ENCODE measurements at regions not wholly inside any gene's neighbourhood (a gene's known extent, or its start where the extent isn't known, plus 50 kb on each side); places are given as distances from the start of the nearest gene placed in this dataset.

- Histone ChIP-seq H3K79me2 (ENCODE audit: insufficient read depth, low read length) (no peaks in the 10 kb centered on the region), H3K27ac (ENCODE audit: insufficient read length, low read depth, low read length) (no peak overlapping the region), H3K14ac (ENCODE audit: insufficient read depth, low read length) (no peak overlapping the region), H3K4ac (ENCODE audit: low read depth, low read length) (no peak overlapping the region), H4K20me1 (ENCODE audit: control insufficient read depth, insufficient read depth, insufficient read length) (no peaks in the 10 kb centered on the region), H2BK12ac (ENCODE audit: insufficient read length, low read depth, low read length) (no peak overlapping the region), H3K23me2 (ENCODE audit: insufficient read length, low read depth, low read length, poor library complexity, severe bottlenecking) (no peaks in the 10 kb centered on the region), H4K5ac (ENCODE audit: insufficient read length, low read depth, low read length) (no peak overlapping the region), H3K56ac (ENCODE audit: insufficient read length, low read depth, low read length) (no peak overlapping the region), H3T11ph (ENCODE audit: low read length) (no peak overlapping the region), H2BK5ac (ENCODE audit: insufficient read length, low read length) (no peak overlapping the region), H3K23ac (ENCODE audit: insufficient read length, low read depth, low read length) (no peak overlapping the region), H3K9me3 (ENCODE audit: control insufficient read depth, low read depth, low read length) (no peaks in the 10 kb centered on the region), H3K4me2 (ENCODE audit: insufficient read depth, insufficient read length, low read length) (no peak overlapping the region), H4K8ac (replicated peaks; ENCODE audit: insufficient read length, low read depth, low read length) (no peak overlapping the region), H2AK5ac (ENCODE audit: insufficient read length, low read length) (no peak overlapping the region), H4K91ac (ENCODE audit: insufficient read length, low read depth, low read length) (no peak overlapping the region), H2BK15ac (ENCODE audit: low read depth, low read length) (no peak overlapping the region), H2AFZ (ENCODE audit: low read length) (no peak overlapping the region), H3K4me1 (ENCODE audit: insufficient read depth, low read length) (no peaks in the 10 kb centered on the region), H2BK20ac (ENCODE audit: low read depth, low read length, poor library complexity, severe bottlenecking) (no peak overlapping the region), H3K9ac (ENCODE audit: extremely low read depth, insufficient read length, low read length) (no peak overlapping the region), H3K27me3 (ENCODE audit: insufficient read depth, low read length) (no peaks in the 10 kb centered on the region), H2BK120ac (ENCODE audit: low read depth, low read length, poor library complexity, severe bottlenecking) (no peak overlapping the region), H3K79me1 (ENCODE audit: insufficient read depth, low read depth, low read length, poor library complexity, severe bottlenecking) (no peaks in the 10 kb centered on the region), H3K18ac (ENCODE audit: insufficient read length, low read depth, low read length) (no peak overlapping the region)
- no peaks in the 10 kb centered on the region for H3K36me3 Mint-ChIP-seq (ENCODE audit: insufficient read depth in 1 of 3, low read depth in 3 of 3)
- no peak for DNase-seq
- no peak overlapping the region for H3K4me3 Mint-ChIP-seq
- WGBS (ENCODE audit: extremely low coverage, insufficient read length, low lambda C conversion rate) = no CpG with 5 or more reads among the region's 2 CpGs
- peaks cover 2% of the 10 kb centered on the region in 2 experiments; a peak in 1 of 4 replicates for H3K4me1 Mint-ChIP-seq
- no peak overlapping the region for H3K27ac Mint-ChIP-seq
- H3K9me3 Mint-ChIP-seq = no peaks in the 10 kb centered on the region
- H3K27me3 Mint-ChIP-seq (ENCODE audit: low read depth) = no peaks in the 10 kb centered on the region; the same call in 1 of the 2 replicates
- TF ChIP-seq CTCF (conservative IDR thresholded peaks at IDR 0.05) = no peak
Observed at GRCh38 chr4:173807347-173807746, 277.3 kb upstream of the HAND2 start.
